GM12891 (cell line): ENCODE measurements at regions not wholly inside any gene's neighbourhood (a gene's known extent, or its start where the extent isn't known, plus 50 kb on each side); places are given as distances from the start of the nearest gene placed in this dataset.
A peak's percentile ranks its signal among the peaks of the same experiment; 100 is the strongest.

Source experiments
- DNase-seq: peaks from one replicate; pipeline ENCODE4 v3.0.0; 2011; ENCODE audit warnings: low spot score; ENCODE audit not compliant: insufficient read length
- FAIRE-seq: peaks from 2 replicates; lab custom pipeline; 2011; peaks lifted over from hg19 to GRCh38; lab: Jason Lieb, UNC
- PAX5 ChIP-seq: IDR thresholded peaks from 2 replicates; pipeline ENCODE4 v1.6.1; 2011; ENCODE audit warnings: low read length, moderate library complexity, mild to moderate bottlenecking; ENCODE audit not compliant: insufficient read depth, severe bottlenecking
- POLR2A ChIP-seq: IDR thresholded peaks from 2 replicates; pipeline ENCODE4 v1.6.1; 2011; ENCODE audit warnings: low read depth, low read length, control low read depth
- POLR2AphosphoS5 ChIP-seq: IDR thresholded peaks from 2 replicates; pipeline ENCODE4 v1.6.1; 2011; ENCODE audit warnings: low read depth, low read length, control low read depth
- POU2F2 ChIP-seq: IDR thresholded peaks from 2 replicates; pipeline ENCODE4 v1.6.1; 2011; ENCODE audit warnings: low read depth, mild to moderate bottlenecking, control low read depth, low read length, moderate library complexity
- SPI1 ChIP-seq: IDR thresholded peaks from 2 replicates; pipeline ENCODE4 v1.6.1; 2011; ENCODE audit warnings: low read depth, low read length, control low read depth
- TAF1 ChIP-seq: IDR thresholded peaks from 2 replicates; pipeline ENCODE4 v1.6.1; 2011; ENCODE audit warnings: low read depth, low read length, control low read depth

- no peak for FAIRE-seq
- no peak for TF ChIP-seq POLR2AphosphoS5
- TF ChIP-seq POU2F2, result no peak
- no peak for TF ChIP-seq TAF1
- no peak for TF ChIP-seq POLR2A
- TF ChIP-seq SPI1, result no peak
- TF ChIP-seq PAX5, result no peak
- no peak for DNase-seq
Measured at GRCh38 chr4:44871133-44871532, 144.8 kb upstream of the GNPDA2 start.

- DNase-seq, result no peak
- FAIRE-seq, result no peak
- TF ChIP-seq POU2F2 (no peak), SPI1 (no peak), TAF1 (no peak), PAX5 (no peak), POLR2AphosphoS5 (no peak), POLR2A (no peak)
Measured at GRCh38 chr4:44869985-44870384, 143.6 kb upstream of the GNPDA2 start.

- DNase-seq (no peak), FAIRE-seq (no peak)
- TF ChIP-seq POU2F2 (no peak), SPI1 (no peak), POLR2A (no peak), POLR2AphosphoS5 (no peak), PAX5 (no peak), TAF1 (no peak)
Measured at GRCh38 chr4:44869222-44869882, 143.0 kb upstream of the GNPDA2 start.

- TF ChIP-seq SPI1 (no peak), POLR2AphosphoS5 (no peak), POU2F2 (no peak), POLR2A (no peak), PAX5 (no peak), TAF1 (no peak)
- DNase-seq (no peak), FAIRE-seq (no peak)
Measured at GRCh38 chr4:44861756-44862155, 135.4 kb upstream of the GNPDA2 start.

GRCh38 chr4:44859477-44859876, 133.1 kb upstream of the GNPDA2 start:
- FAIRE-seq (no peak), DNase-seq (no peak)
- TF ChIP-seq POLR2A, result no peak
- no peak for TF ChIP-seq PAX5
- no peak for TF ChIP-seq TAF1
- TF ChIP-seq POLR2AphosphoS5, result no peak

- FAIRE-seq (no peak), DNase-seq (no peak)
- TF ChIP-seq TAF1 (no peak), SPI1 (no peak), PAX5 (no peak), POLR2A (no peak), POU2F2 (no peak), POLR2AphosphoS5 (no peak)
Measured at GRCh38 chr4:44848466-44848865, 122.1 kb upstream of the GNPDA2 start.

GRCh38 chr4:44845993-44846392, 119.6 kb upstream of the GNPDA2 start:
- DNase-seq (no peak), FAIRE-seq (no peak)
- no peak for TF ChIP-seq POU2F2
- no peak for TF ChIP-seq POLR2A
- TF ChIP-seq POLR2AphosphoS5, result no peak
- TF ChIP-seq PAX5, result no peak
- no peak for TF ChIP-seq TAF1
- TF ChIP-seq SPI1, result no peak

GRCh38 chr4:44845309-44845708, 119.0 kb upstream of the GNPDA2 start:
- FAIRE-seq (no peak), DNase-seq (no peak)
- TF ChIP-seq TAF1 (no peak), POLR2A (no peak), POLR2AphosphoS5 (no peak), POU2F2 (no peak), PAX5 (no peak), SPI1 (no peak)

GRCh38 chr4:44842531-44842930, 116.2 kb upstream of the GNPDA2 start:
- DNase-seq (no peak), FAIRE-seq (no peak)
- TF ChIP-seq POLR2AphosphoS5 (no peak), POU2F2 (no peak), PAX5 (no peak)

GRCh38 chr4:44817930-44818329, 91.6 kb upstream of the GNPDA2 start:
- TF ChIP-seq POU2F2 (no peak), POLR2A (no peak), POLR2AphosphoS5 (no peak), TAF1 (no peak), SPI1 (no peak), PAX5 (no peak)
- FAIRE-seq (no peak), DNase-seq (no peak)

GRCh38 chr4:44806071-44806470, 79.7 kb upstream of the GNPDA2 start:
- FAIRE-seq (peak; percentile 50), DNase-seq (no peak)
- no peak for TF ChIP-seq PAX5
- TF ChIP-seq TAF1, result no peak
- no peak for TF ChIP-seq POU2F2
- no peak for TF ChIP-seq SPI1
- no peak for TF ChIP-seq POLR2A
- no peak for TF ChIP-seq POLR2AphosphoS5
